Cerebellar nuclear complex (tissue), 1 donor: ENCODE measurements at regions not wholly inside any gene's neighbourhood (a gene's known extent, or its start where the extent isn't known, plus 50 kb on each side); places are given as distances from the start of the nearest gene placed in this dataset.
A peak's percentile ranks its signal among the peaks of the same experiment; 100 is the strongest.

ENCODE experiments used
- DNase-seq, 2 experiments: peaks; one replicate each; lab custom pipeline; 2025; lab: John Stamatoyannopoulos, UW

GRCh38 chr10:10804998-10805740 lies 212.5 kb upstream of the CELF2 start:
- DNase-seq, result no peak

- no peak for DNase-seq
These were observed 210.6 kb upstream of the CELF2 start for GRCh38 chr10:10807106-10807505.

GRCh38 chr10:10811562-10811961 lies 206.1 kb upstream of the CELF2 start:
- no peak for DNase-seq

GRCh38 chr10:10813656-10814055 lies 204.0 kb upstream of the CELF2 start:
- DNase-seq, result no peak

- DNase-seq, result no peak
These were observed 203.6 kb upstream of the CELF2 start for GRCh38 chr10:10814069-10814468.

GRCh38 chr10:10816447-10816846 lies 201.2 kb upstream of the CELF2 start:
- no peak for DNase-seq

GRCh38 chr10:10817609-10818008 lies 200.1 kb upstream of the CELF2 start:
- no peak for DNase-seq

GRCh38 chr10:10818082-10818481 lies 199.6 kb upstream of the CELF2 start:
- DNase-seq, result no peak

GRCh38 chr10:10819206-10819856 lies 198.3 kb upstream of the CELF2 start:
- no peak for DNase-seq

- DNase-seq, result no peak
These were observed 195.7 kb upstream of the CELF2 start for GRCh38 chr10:10821926-10822325.

GRCh38 chr10:10824591-10825148 lies 193.0 kb upstream of the CELF2 start:
- DNase-seq, result no peak

- DNase-seq, result no peak
These were observed 191.5 kb upstream of the CELF2 start for GRCh38 chr10:10826125-10826524.

- no peak for DNase-seq
These were observed 189.0 kb upstream of the CELF2 start for GRCh38 chr10:10828623-10829022.

- DNase-seq, result no peak
These were observed 188.1 kb upstream of the CELF2 start for GRCh38 chr10:10829576-10829975.

GRCh38 chr10:10830293-10830986 lies 187.2 kb upstream of the CELF2 start:
- DNase-seq, result no peak

- DNase-seq, result no peak
These were observed 186.6 kb upstream of the CELF2 start for GRCh38 chr10:10831085-10831484.

- no peak for DNase-seq
These were observed 183.7 kb upstream of the CELF2 start for GRCh38 chr10:10833955-10834354.

GRCh38 chr10:10844251-10844650 lies 173.4 kb upstream of the CELF2 start:
- no peak for DNase-seq

GRCh38 chr10:10845185-10845584 lies 172.5 kb upstream of the CELF2 start:
- DNase-seq, result no peak

GRCh38 chr10:10845826-10846503 lies 171.7 kb upstream of the CELF2 start:
- DNase-seq, result no peak

GRCh38 chr10:10846504-10846900 lies 171.2 kb upstream of the CELF2 start:
- peak in 1 of 2 experiments; percentile 9 for DNase-seq

GRCh38 chr10:10847387-10847786 lies 170.3 kb upstream of the CELF2 start:
- DNase-seq, result no peak
